H9 (cell line): ENCODE measurements at regions not wholly inside any gene's neighbourhood (a gene's known extent, or its start where the extent isn't known, plus 50 kb on each side); places are given as distances from the start of the nearest gene placed in this dataset.
"Not testable (repeated sequence)": the region's sequence is repeated elsewhere in the genome, so short reads cannot be mapped to it uniquely, and the experiment has no call there.

Experiments
- DNase-seq: peaks from one replicate; pipeline ENCODE4 v3.0.0-alpha.2; 2017
- H2AFZ ChIP-seq: one replicate; pipeline ENCODE4 v1.6.1; 2013; ENCODE audit warnings: mild to moderate bottlenecking, low read length, control low read depth, moderate library complexity
- H2AK5ac ChIP-seq: 2 replicates; pipeline ENCODE4 v1.6.1; 2013; ENCODE audit warnings: low read length, control low read depth, mixed read lengths; ENCODE audit not compliant: insufficient read length
- H2BK120ac ChIP-seq: one replicate; pipeline ENCODE4 v1.6.1; 2013; ENCODE audit warnings: low read depth, mild to moderate bottlenecking, low read length, control low read depth, inconsistent platforms; ENCODE audit not compliant: poor library complexity, severe bottlenecking
- H2BK12ac ChIP-seq: 2 replicates; pipeline ENCODE4 v1.6.1; 2013; ENCODE audit warnings: low read length, control low read depth, mixed read lengths, low read depth; ENCODE audit not compliant: insufficient read length
- H2BK15ac ChIP-seq: 2 replicates; pipeline ENCODE4 v1.6.1; 2013; ENCODE audit warnings: low read depth, low read length, control low read depth
- H2BK20ac ChIP-seq: one replicate; pipeline ENCODE4 v1.6.1; 2013; ENCODE audit warnings: low read depth, mild to moderate bottlenecking, low read length, control low read depth, inconsistent platforms; ENCODE audit not compliant: poor library complexity, severe bottlenecking
- H2BK5ac ChIP-seq: 2 replicates; pipeline ENCODE4 v1.6.1; 2013; ENCODE audit warnings: low read length, control low read depth, mixed read lengths; ENCODE audit not compliant: insufficient read length
- H3K14ac ChIP-seq: 2 replicates; pipeline ENCODE4 v1.6.1; 2013; ENCODE audit warnings: low read length, control low read depth; ENCODE audit not compliant: insufficient read depth
- H3K18ac ChIP-seq: 2 replicates; pipeline ENCODE4 v1.6.1; 2013; ENCODE audit warnings: low read depth, mild to moderate bottlenecking, mixed read lengths, low read length, control low read depth; ENCODE audit not compliant: insufficient read length
- H3K23ac ChIP-seq: 2 replicates; pipeline ENCODE4 v1.6.1; 2013; ENCODE audit warnings: low read length, control low read depth, mixed read lengths, low read depth; ENCODE audit not compliant: insufficient read length
- H3K23me2 ChIP-seq: 2 replicates; pipeline ENCODE4 v1.6.1; 2013; ENCODE audit warnings: low read depth, mild to moderate bottlenecking, mixed read lengths, low read length, control low read depth; ENCODE audit not compliant: insufficient read length, poor library complexity, severe bottlenecking
- H3K27ac ChIP-seq: 2 replicates; pipeline ENCODE4 v1.5.1; 2013; ENCODE audit warnings: low read length, control low read depth, mixed read lengths, low read depth; ENCODE audit not compliant: insufficient read length
- H3K27me3 ChIP-seq: 2 replicates; pipeline ENCODE4 v1.6.1; 2013; ENCODE audit warnings: low read length, control low read depth, inconsistent platforms; ENCODE audit not compliant: insufficient read depth
- H3K4ac ChIP-seq: 2 replicates; pipeline ENCODE4 v1.6.1; 2013; ENCODE audit warnings: low read depth, mild to moderate bottlenecking, control low read depth, inconsistent platforms, low read length, moderate library complexity
- H3K4me1 ChIP-seq: 2 replicates; pipeline ENCODE4 v1.6.1; 2013; ENCODE audit warnings: low read length, control low read depth, inconsistent platforms; ENCODE audit not compliant: insufficient read depth
- H3K4me2 ChIP-seq: 2 replicates; pipeline ENCODE4 v1.6.1; 2013; ENCODE audit warnings: low read length, control low read depth, mixed read lengths; ENCODE audit not compliant: insufficient read length, insufficient read depth
- H3K56ac ChIP-seq: 2 replicates; pipeline ENCODE4 v1.6.1; 2013; ENCODE audit warnings: low read depth, mild to moderate bottlenecking, mixed read lengths, low read length, control low read depth; ENCODE audit not compliant: insufficient read length
- H3K79me1 ChIP-seq: 2 replicates; pipeline ENCODE4 v1.6.1; 2013; ENCODE audit warnings: low read depth, mild to moderate bottlenecking, moderate library complexity, low read length, control low read depth, inconsistent platforms; ENCODE audit not compliant: insufficient read depth, poor library complexity, severe bottlenecking
- H3K79me2 ChIP-seq: 2 replicates; pipeline ENCODE4 v1.6.1; 2013; ENCODE audit warnings: low read length, control low read depth, inconsistent platforms; ENCODE audit not compliant: insufficient read depth
- H3K9ac ChIP-seq: 2 replicates; pipeline ENCODE4 v1.6.1; 2013; ENCODE audit warnings: low read length, control low read depth, mixed read lengths; ENCODE audit not compliant: insufficient read length; ENCODE audit errors: extremely low read depth
- H3K9me3 ChIP-seq: one replicate; pipeline ENCODE4 v1.6.1; 2013; ENCODE audit warnings: low read depth, low read length, inconsistent platforms; ENCODE audit not compliant: control insufficient read depth
- H3T11ph ChIP-seq: one replicate; pipeline ENCODE4 v1.6.1; 2013; ENCODE audit warnings: mild to moderate bottlenecking, low read length, control low read depth, inconsistent platforms
- H4K20me1 ChIP-seq: one replicate; pipeline ENCODE4 v1.6.1; 2013; ENCODE audit not compliant: control insufficient read depth, insufficient read length, insufficient read depth
- H4K5ac ChIP-seq: 2 replicates; pipeline ENCODE4 v1.6.1; 2013; ENCODE audit warnings: low read depth, mild to moderate bottlenecking, mixed read lengths, low read length, control low read depth; ENCODE audit not compliant: insufficient read length
- H4K8ac ChIP-seq: replicated peaks from 2 replicates; pipeline ENCODE4 v1.6.1; 2013; ENCODE audit warnings: low read length, control low read depth, mixed read lengths, low read depth; ENCODE audit not compliant: insufficient read length
- H4K91ac ChIP-seq: 2 replicates; pipeline ENCODE4 v1.6.1; 2013; ENCODE audit warnings: low read depth, mild to moderate bottlenecking, moderate library complexity, mixed read lengths, low read length, control low read depth; ENCODE audit not compliant: insufficient read length
- H3K27ac Mint-ChIP-seq, 3 experiments: 2 replicates in 2 of 3; 3 replicates in 1 of 3; pipeline ENCODE4 v1.8.0; 2020 to 2021; ENCODE audit warnings: mixed read lengths in 3 of 3, mild to moderate bottlenecking in 1 of 3, moderate library complexity in 1 of 3
- H3K27me3 Mint-ChIP-seq: 2 replicates; pipeline ENCODE4 v1.8.0; 2021; ENCODE audit warnings: low read depth, mild to moderate bottlenecking, moderate library complexity, mixed read lengths
- H3K36me3 Mint-ChIP-seq, 3 experiments: 2 replicates in 2 of 3; 3 replicates in 1 of 3; pipeline ENCODE4 v1.8.0; 2020 to 2021; ENCODE audit warnings: low read depth in 3 of 3, mixed read lengths in 3 of 3; ENCODE audit not compliant: insufficient read depth in 1 of 3
- H3K4me1 Mint-ChIP-seq, 2 experiments: 2 replicates each; pipeline ENCODE4 v1.8.0; 2020; ENCODE audit warnings: mixed read lengths in 2 of 2
- H3K4me3 Mint-ChIP-seq, 2 experiments: 2 replicates in 1 of 2; 3 replicates in 1 of 2; pipeline ENCODE4 v1.8.0; 2020 to 2021; ENCODE audit warnings: mild to moderate bottlenecking in 2 of 2, mixed read lengths in 2 of 2, moderate library complexity in 1 of 2
- H3K9me3 Mint-ChIP-seq, 2 experiments: 2 replicates in 1 of 2; 3 replicates in 1 of 2; pipeline ENCODE4 v1.8.0; 2020; ENCODE audit warnings: mild to moderate bottlenecking in 2 of 2, mixed read lengths in 2 of 2, moderate library complexity in 1 of 2
- WGBS: extraction: QIAGEN DNeasy Blood & Tissue Kit; methylation state at CpG from one replicate; pipeline ENCODE4 v1.1.7; 2013; ENCODE audit warnings: missing lambda C conversion rate, low lambda C conversion rate, mixed read lengths; ENCODE audit not compliant: insufficient read length; ENCODE audit errors: extremely low coverage; 5-methylcytosine and 5-hydroxymethylcytosine counted together
- TF ChIP-seq, protein P1 (sequence below): fragments of 200-600 bp; sonication (generic); conservative IDR thresholded peaks from 3 replicates; pipeline ENCODE4 v1.8.0; 2021; ENCODE audit warnings: antibody characterized with exemption, mild to moderate bottlenecking

GRCh38 chr12:8373744-8374143, 82.0 kb upstream of the CLEC6A start:
- TF ChIP-seq, protein P1, sequence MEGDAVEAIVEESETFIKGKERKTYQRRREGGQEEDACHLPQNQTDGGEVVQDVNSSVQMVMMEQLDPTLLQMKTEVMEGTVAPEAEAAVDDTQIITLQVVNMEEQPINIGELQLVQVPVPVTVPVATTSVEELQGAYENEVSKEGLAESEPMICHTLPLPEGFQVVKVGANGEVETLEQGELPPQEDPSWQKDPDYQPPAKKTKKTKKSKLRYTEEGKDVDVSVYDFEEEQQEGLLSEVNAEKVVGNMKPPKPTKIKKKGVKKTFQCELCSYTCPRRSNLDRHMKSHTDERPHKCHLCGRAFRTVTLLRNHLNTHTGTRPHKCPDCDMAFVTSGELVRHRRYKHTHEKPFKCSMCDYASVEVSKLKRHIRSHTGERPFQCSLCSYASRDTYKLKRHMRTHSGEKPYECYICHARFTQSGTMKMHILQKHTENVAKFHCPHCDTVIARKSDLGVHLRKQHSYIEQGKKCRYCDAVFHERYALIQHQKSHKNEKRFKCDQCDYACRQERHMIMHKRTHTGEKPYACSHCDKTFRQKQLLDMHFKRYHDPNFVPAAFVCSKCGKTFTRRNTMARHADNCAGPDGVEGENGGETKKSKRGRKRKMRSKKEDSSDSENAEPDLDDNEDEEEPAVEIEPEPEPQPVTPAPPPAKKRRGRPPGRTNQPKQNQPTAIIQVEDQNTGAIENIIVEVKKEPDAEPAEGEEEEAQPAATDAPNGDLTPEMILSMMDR = peak; percentile 69
- not testable (repeated sequence) for DNase-seq

GRCh38 chr12:8375122-8375521, 80.6 kb upstream of the CLEC6A start:
- not testable (repeated sequence) for H3K18ac ChIP-seq, H2BK15ac ChIP-seq, H3K27me3 ChIP-seq, H3K36me3 Mint-ChIP-seq, H3K23me2 ChIP-seq, H4K8ac ChIP-seq, H2AK5ac ChIP-seq, H3K4me1 ChIP-seq, H3K4me2 ChIP-seq, H2BK5ac ChIP-seq, H3K27ac Mint-ChIP-seq, H3K4ac ChIP-seq, H3K56ac ChIP-seq, H4K20me1 ChIP-seq, DNase-seq, H3K4me3 Mint-ChIP-seq, H3K79me2 ChIP-seq, H3K9me3 Mint-ChIP-seq, H3K9me3 ChIP-seq, H2BK20ac ChIP-seq, H3K79me1 ChIP-seq, H4K91ac ChIP-seq, H4K5ac ChIP-seq, H3K27me3 Mint-ChIP-seq, H3K9ac ChIP-seq, H3K27ac ChIP-seq, H3T11ph ChIP-seq, H3K14ac ChIP-seq, H2AFZ ChIP-seq, H2BK12ac ChIP-seq, H3K23ac ChIP-seq, H2BK120ac ChIP-seq
- 100% methylated on average over 1 of the region's 3 CpGs for WGBS
- peaks cover 36 to 37% of the 10 kb centered on the region in 2 experiments for H3K4me1 Mint-ChIP-seq

More at GRCh38 chr12:8373744-8374143, 82.0 kb upstream of the CLEC6A start:
- not testable (repeated sequence) for H3T11ph ChIP-seq, H3K9me3 ChIP-seq, H3K18ac ChIP-seq, H3K27ac Mint-ChIP-seq, H3K79me2 ChIP-seq, H2BK12ac ChIP-seq, H3K23ac ChIP-seq, H3K14ac ChIP-seq, H2BK15ac ChIP-seq, H4K91ac ChIP-seq, H2AK5ac ChIP-seq, H2BK120ac ChIP-seq, H3K27me3 Mint-ChIP-seq, H3K27me3 ChIP-seq, H4K5ac ChIP-seq, H3K56ac ChIP-seq, H3K36me3 Mint-ChIP-seq, H3K23me2 ChIP-seq, H4K20me1 ChIP-seq, H3K4me1 ChIP-seq, H3K79me1 ChIP-seq, H3K9ac ChIP-seq, H2AFZ ChIP-seq, H3K4ac ChIP-seq, H3K4me2 ChIP-seq, H3K27ac ChIP-seq, H2BK5ac ChIP-seq, H4K8ac ChIP-seq, H2BK20ac ChIP-seq, H3K4me3 Mint-ChIP-seq, H3K9me3 Mint-ChIP-seq
- peaks cover 26 to 31% of the 10 kb centered on the region in 2 experiments for H3K4me1 Mint-ChIP-seq
- WGBS = no CpG with 5 or more reads among the region's 5 CpGs
